GM18505 (cell line): ENCODE measurements at regions not wholly inside any gene's neighbourhood (a gene's known extent, or its start where the extent isn't known, plus 50 kb on each side); places are given as distances from the start of the nearest gene placed in this dataset.

Experiments used
- ATAC-seq: cut with Tn5 transposase; IDR thresholded peaks from one replicate; pipeline ENCODE4 v1.9.1; 2021; ENCODE audit not compliant: unreplicated experiment
- POLR2A ChIP-seq: IDR thresholded peaks from 4 replicates; pipeline ENCODE4 v1.6.1; 2011; ENCODE audit warnings: borderline replicate concordance; ENCODE audit not compliant: insufficient read depth, insufficient read length; ENCODE audit errors: extremely low read depth

GRCh38 chr13:30021611-30022010 lies 171.2 kb upstream of the UBL3 start:
- no peak for ATAC-seq
- TF ChIP-seq POLR2A = no peak

DNA sequence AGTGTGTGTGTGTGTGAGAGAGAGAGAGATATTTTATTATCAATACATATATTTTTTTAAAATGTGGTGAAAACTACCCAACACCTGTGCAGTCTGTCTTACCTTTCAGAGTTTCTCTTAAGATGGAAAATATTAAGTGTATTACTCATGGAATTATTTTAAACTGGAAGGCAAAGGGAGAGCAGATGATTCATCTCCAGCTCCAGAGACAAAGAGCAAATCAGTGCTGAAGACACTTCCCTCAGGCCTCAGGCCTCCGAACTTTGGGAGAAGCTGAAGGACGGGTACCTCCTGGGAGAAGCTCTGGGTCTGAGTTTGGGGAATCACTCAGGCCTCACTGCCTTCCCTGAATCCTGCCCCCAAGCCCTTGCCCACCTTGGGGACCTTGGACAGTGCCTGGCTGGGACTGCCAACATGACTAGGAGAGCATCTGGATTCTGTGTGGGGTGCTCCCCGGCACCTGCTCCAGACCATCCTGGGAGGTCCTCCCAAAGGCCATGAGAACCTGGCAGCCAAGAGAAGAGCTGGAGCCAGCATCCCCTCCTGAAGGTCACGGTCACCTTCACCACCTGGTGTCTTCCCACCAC lies 170.4 kb upstream of the UBL3 start:
- TF ChIP-seq POLR2A = no peak
- ATAC-seq = no peak

DNA sequence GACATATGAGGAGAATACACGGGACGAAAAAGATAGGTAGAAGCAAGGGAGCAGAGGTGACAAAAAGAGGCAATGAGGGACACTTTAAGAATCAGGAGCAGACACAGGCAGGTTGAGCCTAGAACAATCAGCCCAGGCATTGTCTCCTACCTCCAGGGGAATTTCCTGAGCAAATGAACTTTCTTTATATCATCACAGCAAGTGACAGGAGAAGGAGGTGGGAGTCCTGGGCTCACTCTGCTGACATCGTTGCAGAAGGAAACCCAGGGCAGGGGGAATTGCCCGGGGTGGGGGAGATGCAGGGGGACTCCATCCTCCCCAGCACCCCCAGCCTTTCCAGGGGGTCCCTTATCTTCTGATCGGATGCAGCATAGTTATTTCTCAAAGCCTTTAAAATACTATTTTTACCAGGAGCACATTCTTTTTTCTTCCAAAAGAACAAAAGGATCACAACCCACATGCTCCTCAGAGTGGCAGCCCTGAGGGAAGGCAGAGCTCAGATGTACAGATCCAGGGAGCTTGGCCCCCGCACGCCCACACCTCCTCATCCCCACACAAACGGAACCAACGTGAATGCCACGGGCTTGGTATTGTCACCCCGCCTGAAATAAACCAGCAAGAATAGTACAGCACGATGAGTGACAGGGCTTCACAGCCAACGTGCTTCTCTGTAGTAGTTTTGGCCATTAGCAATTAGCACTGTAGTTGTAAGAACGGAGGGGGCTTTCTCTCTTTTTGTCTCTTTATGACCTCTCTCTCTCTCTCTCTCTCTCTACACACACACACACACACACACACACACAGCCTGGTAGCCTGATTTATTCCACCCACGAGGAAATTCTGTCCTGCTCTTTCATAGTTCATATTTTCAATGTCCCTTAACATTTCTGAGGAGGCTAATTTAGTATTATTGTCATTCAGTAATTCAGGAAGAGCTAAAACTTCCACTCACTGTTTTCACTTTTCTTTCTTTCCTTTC lies 169.5 kb upstream of the UBL3 start:
- ATAC-seq = no peak
- TF ChIP-seq POLR2A = no peak

- TF ChIP-seq POLR2A = no peak
- no peak for ATAC-seq
These were observed 167.5 kb upstream of the UBL3 start for GRCh38 chr13:30017880-30018279.

DNA sequence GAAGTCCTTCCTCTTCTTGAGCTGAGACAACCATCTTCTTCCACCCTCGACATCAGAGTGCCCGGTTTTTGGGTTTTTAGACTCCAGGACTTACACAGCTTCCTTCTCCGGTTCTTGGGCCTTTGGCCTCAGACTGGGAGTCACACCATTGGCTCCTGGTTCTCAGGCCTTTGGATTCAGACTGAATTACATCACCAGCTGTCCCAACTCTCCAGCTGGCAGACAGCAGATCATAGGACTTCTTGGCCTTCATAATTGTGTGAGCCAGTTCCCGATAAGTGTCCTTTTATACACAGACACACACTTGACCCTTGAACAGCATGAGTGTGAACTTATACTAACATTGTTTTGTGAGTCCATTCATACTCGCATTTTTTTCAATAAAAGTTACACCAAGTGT lies 166.0 kb upstream of the UBL3 start:
- no peak for TF ChIP-seq POLR2A
- no peak for ATAC-seq

GRCh38 chr13:30009411-30009810 lies 159.0 kb upstream of the UBL3 start:
- TF ChIP-seq POLR2A = no peak
- ATAC-seq = no peak

GRCh38 chr13:30006246-30006645 lies 155.8 kb upstream of the UBL3 start:
- no peak for TF ChIP-seq POLR2A
- no peak for ATAC-seq

DNA sequence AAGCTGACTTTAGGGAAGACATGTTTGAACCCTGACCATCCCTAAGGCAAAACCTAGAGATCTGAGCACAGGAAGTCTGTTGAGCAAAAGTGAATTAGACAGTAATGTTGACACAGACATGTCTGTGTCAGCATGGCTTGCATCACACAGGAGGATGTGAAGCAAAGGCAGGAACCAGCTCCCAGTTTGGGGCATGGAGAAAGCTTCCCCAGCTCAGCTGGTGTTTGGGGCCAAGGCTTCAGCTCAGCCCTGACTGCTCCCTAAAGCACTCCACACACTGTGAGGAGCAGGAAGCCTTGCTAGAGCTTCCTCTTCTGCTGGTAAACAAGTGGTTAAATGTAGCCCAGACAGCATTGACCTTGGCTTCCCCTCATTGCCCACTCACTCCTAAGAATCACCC lies 153.8 kb upstream of the UBL3 start:
- ATAC-seq = no peak

GRCh38 chr13:30002577-30002976 lies 152.2 kb upstream of the UBL3 start:
- no peak for TF ChIP-seq POLR2A
- no peak for ATAC-seq

More for the DNA sequence above, 153.8 kb upstream of the UBL3 start:
- no peak for TF ChIP-seq POLR2A

- no peak for ATAC-seq
- no peak for TF ChIP-seq POLR2A
These were observed 150.0 kb upstream of the UBL3 start for GRCh38 chr13:30000370-30000765.

DNA sequence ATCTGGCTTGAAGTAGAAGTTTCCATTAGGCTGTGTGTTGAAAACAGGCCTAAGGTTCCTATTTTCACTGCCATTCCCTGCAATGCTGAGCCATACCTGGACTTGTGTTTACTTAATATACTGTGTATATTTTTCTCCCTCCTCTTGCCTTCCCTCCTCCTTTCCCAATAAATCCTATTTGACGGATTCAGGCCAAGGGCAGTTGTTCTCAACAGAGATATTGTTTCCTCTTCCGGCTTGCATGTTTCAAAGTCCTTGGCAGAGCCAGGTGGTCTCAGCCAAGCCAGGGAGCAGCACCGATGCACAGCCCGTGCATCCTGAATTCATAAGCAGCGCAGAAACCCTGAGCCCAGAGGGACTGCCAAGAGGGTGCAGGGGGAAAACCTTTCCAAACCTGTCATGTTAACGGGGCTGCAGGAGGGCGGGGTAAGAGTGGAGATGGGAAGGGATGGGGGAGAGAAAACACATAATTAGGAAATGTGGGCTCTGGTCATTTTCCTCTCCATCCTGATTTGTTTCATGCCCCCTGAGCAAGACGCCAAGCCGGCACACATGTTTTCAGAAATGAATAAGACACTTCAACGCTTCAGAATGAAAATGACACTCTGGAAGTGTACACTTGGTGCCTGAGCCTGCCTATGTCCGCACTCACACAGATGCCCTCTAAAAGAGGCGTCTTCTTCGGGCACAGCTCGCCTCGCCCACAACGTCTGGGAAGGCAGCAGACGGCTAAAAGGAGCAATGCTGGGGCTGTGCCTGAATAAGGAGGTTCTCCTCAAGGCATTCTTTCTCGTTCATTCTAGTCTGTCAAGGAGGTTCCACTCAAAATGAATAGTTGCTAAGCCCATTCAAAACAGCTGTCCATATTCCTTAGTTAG lies 149.3 kb upstream of the UBL3 start:
- TF ChIP-seq POLR2A = no peak
- ATAC-seq = no peak

- ATAC-seq = no peak
- TF ChIP-seq POLR2A = no peak
These were observed 145.9 kb upstream of the UBL3 start for GRCh38 chr13:29996316-29996715.

- ATAC-seq = no peak
- no peak for TF ChIP-seq POLR2A
These were observed 144.6 kb upstream of the UBL3 start for GRCh38 chr13:29994911-29995595.
